HG03159 (cell line): ENCODE measurements at regions not wholly inside any gene's neighbourhood (a gene's known extent, or its start where the extent isn't known, plus 50 kb on each side); places are given as distances from the start of the nearest gene placed in this dataset.
"Not testable (repeated sequence)": the region's sequence is repeated elsewhere in the genome, so short reads cannot be mapped to it uniquely, and the experiment has no call there.

Experiments
- ATAC-seq: cut with Tn5 transposase; IDR thresholded peaks from one replicate; pipeline ENCODE4 v1.9.1; 2021; ENCODE audit warnings: mild to moderate bottlenecking, moderate library complexity; ENCODE audit not compliant: unreplicated experiment

DNA sequence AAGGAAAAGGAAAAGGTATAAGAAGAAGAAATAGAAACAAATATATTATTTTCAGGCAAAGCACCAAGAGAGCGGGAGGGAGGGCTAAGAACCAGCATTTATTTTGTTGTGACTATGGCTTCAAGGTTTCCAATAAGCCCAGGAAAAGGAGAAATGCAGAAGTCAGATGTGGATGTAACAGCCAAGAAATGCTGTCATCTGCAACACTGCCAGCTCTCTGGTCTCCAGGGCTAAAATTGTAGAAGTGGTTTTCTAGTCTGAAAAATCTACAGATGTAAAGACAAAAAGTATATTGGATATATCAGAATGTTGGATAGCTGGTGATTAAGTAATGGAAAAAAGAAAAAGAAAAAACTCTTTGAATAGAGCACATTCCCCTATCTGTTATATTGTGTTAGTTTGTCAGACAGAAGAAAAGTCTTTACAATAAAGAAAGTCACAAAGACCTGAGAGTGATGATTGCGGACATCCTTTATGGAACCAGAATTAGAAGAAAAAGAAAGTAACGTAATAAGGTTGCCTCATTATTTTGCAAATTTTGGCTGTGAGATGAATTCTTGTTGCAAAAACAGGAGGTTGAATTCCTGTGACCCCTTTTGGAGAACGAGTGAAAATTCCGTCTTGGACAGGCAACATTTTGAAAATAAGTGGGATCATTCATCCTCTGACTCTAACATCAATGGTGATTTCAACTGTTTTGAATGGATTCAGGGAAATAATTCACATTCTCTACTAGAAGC, 938.1 kb downstream of the TTLL7 start:
- no peak for ATAC-seq

DNA sequence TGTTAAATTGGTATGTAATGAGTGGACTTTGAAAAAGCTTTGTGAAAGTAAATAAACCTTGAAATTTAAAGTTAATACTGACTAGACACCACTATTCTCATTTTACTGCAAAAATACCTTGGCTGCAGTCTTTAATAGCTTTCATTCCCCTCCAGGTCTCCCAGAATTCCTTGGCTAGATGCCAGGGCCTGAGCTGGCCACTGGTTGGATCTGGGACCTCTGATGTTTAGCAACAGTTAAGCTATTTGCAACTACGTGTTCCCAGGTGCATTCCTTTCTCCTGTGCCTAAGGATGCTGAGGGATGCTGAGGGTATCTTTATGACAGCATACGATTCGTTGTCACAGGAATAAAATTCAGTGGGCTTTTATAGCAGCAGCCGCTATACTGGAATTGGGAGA, 938.7 kb downstream of the TTLL7 start:
- no peak for ATAC-seq

DNA sequence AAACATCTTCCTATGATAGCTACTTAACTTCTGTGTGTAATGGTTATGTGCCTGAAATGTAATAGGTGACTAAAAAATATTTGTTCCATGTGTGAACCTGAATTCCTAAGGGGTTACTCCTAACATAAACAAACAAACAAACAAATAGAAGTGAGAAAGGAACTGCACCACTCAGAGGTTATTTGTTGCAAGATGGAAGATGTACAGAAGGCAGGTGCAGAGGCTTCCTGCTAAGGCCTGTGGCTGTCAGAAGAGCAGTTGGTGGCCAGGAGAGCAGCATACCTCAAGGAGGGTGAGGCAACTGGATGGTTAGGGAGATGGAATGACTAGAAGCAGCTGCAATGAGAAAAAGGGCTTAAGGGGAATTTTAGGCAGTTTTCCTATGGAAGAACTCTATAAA, 940.6 kb downstream of the TTLL7 start:
- ATAC-seq: no peak

DNA sequence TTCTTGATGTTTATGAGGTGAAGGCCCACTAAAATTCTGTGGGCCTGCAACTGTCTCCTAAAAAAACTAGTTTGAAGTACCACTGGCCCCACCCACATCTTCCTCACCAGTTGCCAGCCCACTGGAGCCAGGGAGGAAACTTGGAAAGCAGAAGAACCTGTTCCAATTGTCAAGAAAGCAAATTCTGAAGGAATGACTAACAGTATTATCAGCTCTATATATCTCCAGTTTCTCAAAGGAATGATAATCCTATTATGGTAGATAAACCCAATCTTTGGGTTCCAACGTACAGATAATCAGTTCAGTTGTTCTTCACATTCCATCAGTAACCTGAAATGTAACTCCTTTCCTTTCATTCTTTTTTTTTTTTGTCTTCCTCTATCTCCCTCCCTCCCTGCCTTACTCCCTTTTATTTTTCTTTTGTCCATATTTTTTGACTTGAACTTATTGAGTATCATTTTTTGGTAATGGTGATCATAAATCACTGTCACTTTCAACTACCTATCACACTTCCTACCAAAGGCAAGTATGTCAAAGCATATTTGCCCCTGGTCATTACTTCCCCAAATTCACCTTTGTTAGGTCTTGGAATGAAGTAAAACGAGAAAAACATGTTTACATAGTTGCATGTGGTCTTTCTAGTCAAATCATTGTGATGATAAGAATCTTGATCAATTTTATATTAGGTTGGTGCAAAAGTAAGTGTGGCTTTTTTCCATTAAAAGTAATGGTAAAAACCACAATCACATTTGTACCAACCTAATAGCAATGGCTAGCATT, 943.4 kb downstream of the TTLL7 start:
- ATAC-seq: no peak

DNA sequence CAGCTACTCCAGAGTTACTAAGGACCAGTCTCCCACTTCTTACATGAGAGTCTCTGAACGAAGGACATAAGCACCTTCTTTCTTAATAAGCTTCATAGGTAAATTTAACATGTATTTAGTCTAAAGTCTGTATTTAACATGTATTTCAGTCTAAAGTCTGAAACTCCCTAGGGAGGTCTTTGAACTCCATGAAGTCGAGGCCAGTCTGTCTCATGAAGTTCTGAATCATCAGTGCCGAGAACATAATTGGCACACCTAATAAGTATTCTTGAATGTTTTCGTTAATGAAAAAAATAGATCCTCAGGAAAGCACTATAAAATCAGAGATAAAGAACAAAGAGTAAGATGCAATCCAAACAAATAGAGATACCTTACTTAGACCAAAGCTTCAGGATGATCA, 945.5 kb downstream of the TTLL7 start:
- ATAC-seq: no peak

DNA sequence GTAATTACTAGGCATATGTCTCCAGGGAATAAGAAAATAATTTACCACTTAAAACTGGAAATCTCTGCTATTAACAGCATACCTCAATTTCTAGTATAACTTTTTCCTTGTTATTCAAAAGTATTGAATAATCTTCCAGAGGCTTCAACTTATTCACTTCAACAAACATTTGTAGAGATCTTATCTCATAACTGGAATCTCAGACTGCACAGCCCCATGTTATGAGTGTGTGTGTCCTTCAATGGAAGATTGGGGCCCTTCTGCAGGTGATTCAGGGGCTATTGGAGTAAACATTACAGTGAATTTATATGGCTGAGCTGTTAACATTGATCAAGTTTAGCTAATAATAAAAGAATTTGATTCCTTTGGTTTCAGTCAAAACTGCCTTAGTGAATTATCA, 946.1 kb downstream of the TTLL7 start:
- no peak for ATAC-seq

DNA sequence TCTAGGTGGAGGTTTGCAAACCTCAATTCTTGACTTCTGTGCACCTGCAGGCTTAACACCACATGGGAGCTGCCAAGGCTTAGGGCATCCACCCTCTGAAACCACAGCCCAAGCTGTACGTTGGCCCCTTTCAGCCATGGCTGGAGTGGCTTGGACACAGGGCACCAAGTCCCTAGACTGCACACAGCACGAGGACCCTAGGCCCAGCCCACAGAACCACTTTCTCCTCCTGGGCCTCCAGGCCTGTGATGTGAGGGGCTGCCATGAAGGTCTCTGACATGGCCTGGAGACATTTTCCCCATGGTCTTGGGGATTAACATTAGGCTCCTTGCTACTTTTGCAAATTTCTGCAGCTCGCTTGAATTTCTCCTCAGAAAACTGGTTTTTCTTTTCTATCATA, 947.9 kb downstream of the TTLL7 start:
- not testable (repeated sequence) for ATAC-seq

DNA sequence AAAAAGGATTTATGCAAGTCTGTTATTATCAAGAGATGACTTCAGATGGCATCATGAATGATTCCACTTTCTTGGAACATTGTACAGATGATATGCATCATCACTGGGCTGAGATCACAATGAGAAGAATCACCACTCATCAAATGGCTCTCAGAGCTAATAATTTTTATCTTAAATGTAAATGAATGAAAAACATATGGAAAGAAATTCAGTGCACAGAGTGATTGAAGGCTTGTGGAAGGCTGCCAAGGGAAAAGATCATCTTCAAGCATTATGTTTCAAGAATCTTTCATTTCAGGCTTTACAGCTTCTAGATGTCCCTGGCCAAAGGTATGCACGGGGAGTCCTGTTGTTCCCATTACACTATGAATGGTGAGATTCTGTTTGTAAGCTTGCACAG, 955.7 kb downstream of the TTLL7 start:
- no peak for ATAC-seq

DNA sequence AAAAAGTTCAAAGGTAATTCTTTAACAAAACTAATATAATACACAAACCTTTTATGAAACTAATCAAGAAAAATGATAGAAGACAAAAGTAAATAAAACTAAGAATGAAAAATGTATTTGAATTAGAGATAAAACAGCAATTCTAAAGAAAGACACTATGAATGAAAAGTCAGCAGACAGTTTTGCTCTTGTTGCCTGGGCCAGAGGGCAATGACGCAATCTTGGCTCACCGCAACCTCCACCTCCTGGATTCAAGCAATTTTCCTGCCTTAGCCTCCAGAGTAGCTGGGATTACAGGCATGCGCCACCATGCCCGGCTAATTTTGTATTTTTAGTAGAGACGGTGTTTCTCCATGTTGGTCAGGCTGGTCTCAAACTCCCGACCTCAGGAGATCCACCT, 959.8 kb downstream of the TTLL7 start:
- not testable (repeated sequence) for ATAC-seq

DNA sequence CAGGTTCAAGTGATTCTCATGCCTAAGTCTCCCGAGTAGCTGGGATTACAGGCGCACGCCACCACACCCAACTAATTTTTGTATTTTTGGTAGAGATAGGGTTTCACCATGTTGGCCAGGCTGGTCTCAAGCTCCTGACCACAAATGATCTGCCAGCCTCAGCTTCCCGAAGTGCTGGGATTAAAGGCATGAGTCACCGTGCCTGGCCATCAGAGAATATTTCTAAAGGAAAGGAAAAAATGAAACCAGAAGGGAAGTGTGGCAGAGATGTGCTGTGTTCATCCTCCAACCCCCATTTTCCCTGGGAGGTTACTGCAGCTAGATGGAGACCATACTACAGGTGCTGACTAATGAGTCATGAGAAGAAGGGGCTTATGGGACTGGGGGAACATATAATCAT, 964.1 kb downstream of the TTLL7 start:
- no peak for ATAC-seq

DNA sequence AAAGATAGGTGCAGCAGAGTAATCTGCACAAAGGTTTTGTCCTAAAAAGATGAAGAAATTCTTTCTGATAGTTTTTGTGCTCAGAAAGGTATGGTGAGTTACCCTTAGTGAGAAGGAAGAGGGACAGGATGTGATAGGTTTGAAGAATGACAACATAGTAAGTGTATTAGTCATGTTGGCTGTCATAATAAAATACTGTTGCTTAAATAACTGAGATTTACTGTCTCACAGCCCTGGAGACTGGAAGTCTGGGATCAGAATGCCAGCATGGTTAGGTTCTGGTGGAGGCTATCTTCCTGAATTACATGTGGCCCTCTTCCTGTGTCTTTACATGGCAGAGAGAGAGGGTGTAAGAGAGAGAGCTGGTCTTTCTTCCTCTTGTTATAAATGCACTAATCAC, 965.2 kb downstream of the TTLL7 start:
- ATAC-seq: no peak

DNA sequence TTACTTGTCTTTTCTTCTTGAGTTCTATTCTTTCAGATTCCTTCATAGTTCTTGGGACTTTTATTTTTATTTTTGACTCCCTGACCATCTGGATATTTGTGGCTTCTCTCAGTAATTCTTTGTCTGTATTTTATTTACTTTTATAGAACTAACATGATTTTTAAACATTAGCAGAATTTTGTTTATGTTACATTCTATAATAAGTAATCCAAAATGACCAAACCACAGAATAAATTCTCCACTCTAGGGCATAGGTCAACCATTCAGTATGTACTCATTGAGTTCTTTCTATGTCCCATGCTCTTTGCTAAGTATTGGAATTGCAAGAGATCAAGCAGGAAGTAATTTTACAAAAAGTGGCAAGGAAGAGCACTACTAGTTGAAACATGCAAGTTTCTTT, 969.0 kb downstream of the TTLL7 start:
- no peak for ATAC-seq

DNA sequence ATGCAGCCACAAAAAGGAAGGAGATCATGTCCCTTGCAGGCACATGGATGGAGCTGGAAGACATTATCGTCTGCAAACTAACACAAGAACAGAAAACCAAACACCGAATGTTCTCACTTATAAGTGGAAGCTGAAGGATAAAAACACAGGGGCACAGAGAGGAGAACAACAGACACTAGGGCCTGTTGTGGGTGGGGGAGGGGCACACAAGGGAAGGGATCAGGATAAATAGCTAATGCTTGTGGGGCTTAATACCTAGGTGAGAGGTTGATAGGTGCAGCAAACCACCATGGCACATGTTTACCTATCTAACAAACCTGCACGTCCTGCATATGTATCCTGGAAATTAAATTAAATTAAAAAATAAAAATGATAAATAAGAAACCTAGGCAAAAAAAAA, 969.9 kb downstream of the TTLL7 start:
- no peak for ATAC-seq

DNA sequence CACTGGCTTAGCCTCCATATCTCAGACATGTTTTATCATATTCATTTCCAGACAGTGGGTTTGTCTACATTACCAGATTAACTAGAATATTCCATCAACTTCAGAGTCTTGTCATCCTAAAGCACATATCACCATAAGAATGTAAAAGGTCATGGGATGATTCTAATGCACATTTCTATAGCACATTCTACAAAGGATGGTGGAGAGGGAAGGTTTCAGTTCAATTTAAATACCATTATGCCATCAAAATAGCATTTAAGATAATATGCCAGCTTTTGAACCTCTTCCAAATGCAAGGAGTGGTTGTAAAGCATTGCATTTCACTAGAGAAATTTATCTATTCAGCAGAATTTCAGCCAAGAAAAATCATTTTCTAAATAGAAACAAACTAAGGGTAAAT, 970.5 kb downstream of the TTLL7 start:
- ATAC-seq: no peak

DNA sequence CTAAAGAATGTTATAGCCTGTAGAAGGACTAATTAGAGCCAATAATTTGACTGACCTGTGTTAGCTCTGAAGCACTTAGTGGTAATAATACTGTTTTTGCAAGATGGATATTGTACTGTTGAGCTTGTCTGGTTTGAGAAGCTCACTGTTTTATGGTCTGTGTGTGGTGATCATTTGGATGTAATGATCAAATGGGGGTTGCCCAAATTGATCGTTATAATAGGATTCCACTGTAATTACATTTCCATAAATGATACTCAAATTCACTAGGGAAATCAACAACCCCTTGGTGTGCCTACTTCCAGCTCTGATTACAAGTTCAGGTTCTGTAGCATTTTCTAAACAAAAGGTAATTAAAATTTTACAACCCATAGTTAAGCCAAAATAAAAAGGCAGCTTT, 971.4 kb downstream of the TTLL7 start:
- ATAC-seq: no peak

DNA sequence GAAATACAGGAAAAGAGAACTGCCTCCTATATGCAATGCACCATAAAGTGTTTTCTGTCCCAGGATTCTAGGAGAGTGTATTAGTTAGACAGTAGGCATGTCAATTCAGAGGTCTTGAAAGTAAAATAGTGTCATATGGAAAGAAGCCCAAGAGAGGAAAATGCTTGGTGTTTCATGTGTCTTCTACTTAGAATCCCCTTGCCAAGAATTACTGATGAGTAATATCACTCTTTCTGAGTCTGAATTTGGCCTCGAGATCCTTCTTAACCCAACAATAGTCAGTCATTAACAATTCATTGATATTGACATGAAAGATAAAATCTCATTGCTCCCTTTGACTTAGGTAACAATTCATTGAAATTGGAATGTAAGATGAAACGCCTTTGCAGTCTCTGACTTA, 972.2 kb downstream of the TTLL7 start:
- ATAC-seq: no peak

DNA sequence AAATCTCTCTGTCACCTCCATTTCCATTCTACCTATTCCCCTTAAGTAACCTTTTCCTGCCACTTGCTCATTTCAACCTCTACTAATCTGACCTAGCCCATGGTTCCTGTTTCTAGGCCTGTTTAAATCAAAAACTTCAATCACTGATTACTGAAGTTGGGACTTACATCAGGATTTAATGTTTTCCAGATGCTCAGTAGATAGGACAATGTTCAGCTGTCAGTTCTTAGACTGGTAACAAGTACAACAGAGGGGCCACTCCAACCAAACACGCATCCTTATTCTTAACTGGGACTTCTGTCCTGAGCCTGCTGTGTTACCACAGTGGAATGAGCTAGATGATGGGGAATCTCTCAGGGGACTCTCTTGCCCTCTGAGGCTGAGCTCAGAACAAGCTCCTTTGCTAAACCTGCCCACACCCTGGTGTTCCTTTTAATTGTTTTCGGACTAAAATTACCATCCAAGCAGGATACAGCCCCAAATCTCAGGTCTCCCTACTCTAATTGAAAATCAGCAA, 974.6 kb downstream of the TTLL7 start:
- ATAC-seq: no peak

DNA sequence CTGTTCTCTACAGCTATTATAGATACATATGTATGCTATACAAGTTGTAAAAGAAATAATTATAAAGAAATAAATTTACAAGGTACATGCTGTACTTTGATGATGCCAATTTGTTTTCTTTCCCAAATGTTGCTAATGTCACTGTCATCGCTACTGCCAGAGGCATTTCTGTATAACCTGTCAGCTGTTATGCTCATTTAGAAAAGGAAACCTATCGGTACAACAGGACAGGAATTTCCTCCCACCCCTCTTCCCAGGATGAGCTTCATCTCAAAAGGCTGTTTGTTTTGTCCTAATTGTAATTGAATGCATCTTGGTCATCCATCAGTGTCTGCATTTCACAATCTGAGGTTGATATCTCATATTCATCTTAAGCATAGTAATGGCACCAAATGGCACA, 975.7 kb downstream of the TTLL7 start:
- no peak for ATAC-seq

DNA sequence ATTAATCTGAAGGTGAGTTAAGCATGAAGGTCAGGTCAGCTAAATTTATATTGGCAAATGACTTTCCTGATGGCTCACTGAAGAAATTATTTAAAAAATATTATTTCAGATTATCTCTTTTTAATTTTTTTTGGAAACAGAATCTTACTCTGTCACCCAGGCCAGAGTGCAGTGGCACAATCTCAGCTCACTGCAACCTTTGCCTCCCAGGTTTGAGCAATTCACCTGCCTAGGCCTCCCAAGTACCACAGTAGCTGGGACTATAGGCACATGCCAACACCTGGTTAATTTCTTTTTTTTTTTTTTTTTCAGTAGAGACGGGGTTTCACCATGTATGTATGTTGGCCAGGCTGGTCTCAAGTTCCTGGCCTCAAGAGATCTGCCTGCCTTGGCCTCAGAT, 976.7 kb downstream of the TTLL7 start:
- no peak for ATAC-seq

DNA sequence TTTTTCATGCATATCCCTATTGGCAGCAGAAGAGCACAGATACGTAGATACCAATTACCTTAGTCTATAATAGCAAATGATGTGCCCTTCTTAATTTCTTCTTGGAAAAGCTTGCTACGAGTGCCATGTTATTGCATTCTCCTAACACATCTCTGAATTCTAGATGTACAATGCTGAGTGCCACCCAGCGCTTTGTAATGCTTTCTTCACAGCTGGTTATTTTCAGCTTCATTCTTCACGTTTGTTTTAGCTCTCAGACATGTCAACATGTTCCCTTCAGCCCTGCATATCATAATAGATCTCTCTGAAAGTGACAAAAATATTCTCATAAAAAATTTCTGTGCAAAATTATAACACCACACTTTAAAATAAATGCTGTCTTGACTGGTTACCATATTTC, 981.2 kb downstream of the TTLL7 start:
- ATAC-seq: no peak

DNA sequence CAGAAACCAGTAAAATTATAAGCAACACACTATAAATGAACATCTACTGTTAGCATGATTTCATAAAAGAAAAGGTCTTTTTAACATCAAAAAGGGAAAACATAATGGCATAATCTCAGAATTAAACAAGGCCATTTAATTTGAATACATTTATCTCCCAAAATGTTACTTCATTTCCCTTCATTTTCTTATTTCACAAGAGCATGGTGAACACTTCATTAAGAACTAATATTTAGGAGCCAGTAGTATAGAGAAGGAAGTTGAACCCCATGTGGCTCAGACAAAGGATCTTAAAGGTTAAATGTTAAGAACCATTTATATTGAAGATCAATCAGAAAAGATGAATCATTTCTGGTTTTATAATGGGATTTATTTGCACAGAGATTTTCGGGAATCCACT, 981.7 kb downstream of the TTLL7 start:
- ATAC-seq: no peak

DNA sequence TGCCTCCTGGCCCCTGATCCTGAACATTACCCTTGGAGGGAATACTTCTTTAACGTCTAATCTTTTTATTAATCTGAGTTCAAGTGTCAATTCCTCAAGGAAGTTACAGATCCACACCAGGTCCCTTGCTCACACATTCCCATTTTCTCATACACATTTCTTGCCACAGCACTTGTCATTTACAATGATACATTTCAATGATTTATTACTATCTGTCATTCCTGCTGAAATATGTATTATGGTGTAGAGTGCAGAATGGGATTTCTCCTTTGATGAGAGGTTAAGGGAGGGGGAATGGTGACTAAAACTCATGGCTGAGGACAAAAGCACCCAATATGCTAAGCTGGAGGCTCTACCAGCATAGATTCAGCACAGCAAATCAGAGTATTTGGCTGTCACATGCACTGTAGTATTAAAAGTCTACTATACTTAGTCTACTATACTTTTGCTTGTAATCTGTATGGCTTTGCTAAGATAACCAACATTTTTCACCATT, 982.5 kb downstream of the TTLL7 start:
- no peak for ATAC-seq
